ENCODE measurements at regions not wholly inside any gene's neighbourhood (a gene's known extent, or its start where the extent isn't known, plus 50 kb on each side); places are given as distances from the start of the nearest gene placed in this dataset.

GRCh38 chr9:27659571-27659970 is 86.3 kb upstream of the C9orf72 start:
- H3K9me3 ChIP-seq, result no peaks in the 10 kb centered on the region
- intact Hi-C loops (cut with DNase I), result no loop called here
- no peak for TF ChIP-seq CTCF (IDR thresholded peaks at IDR 0.05)
- no peak for TF ChIP-seq EP300 (IDR thresholded peaks at IDR 0.05)
- TF ChIP-seq POLR2AphosphoS5 (IDR thresholded peaks at IDR 0.05), result no peak
- no peak for TF ChIP-seq POLR2A (IDR thresholded peaks at IDR 0.05; ENCODE audit: low read depth)
- DNase-seq (ENCODE audit: extremely low spot score), result no peak
- no peak overlapping the region for H3K4me3 ChIP-seq
- H3K4me1 ChIP-seq, result no peaks in the 10 kb centered on the region
- 74% methylated on average over 3 of the region's 3 CpGs for WGBS
- peaks cover 0 to 3% (median 0%) of the 10 kb centered on the region in 4 donors for H3K27me3 ChIP-seq
- H3K36me3 ChIP-seq, result no peaks in the 10 kb centered on the region
- no peak overlapping the region for H3K27ac ChIP-seq (replicated peaks in 1 of 4)

- intact Hi-C loops (cut with DNase I), result no loop called here
- DNase-seq (ENCODE audit: extremely low spot score), result no peak
- H3K4me3 ChIP-seq, result no peak overlapping the region
- H3K27ac ChIP-seq (replicated peaks in 1 of 4), result no peak overlapping the region
- TF ChIP-seq POLR2A (IDR thresholded peaks at IDR 0.05; ENCODE audit: low read depth) (no peak), EP300 (IDR thresholded peaks at IDR 0.05) (no peak), CTCF (IDR thresholded peaks at IDR 0.05) (no peak), POLR2AphosphoS5 (IDR thresholded peaks at IDR 0.05) (no peak)
- H3K4me1 ChIP-seq, result no peaks in the 10 kb centered on the region
- WGBS, result 89% methylated on average over 4 of the region's 4 CpGs
- no peaks in the 10 kb centered on the region for H3K9me3 ChIP-seq
- peaks cover 0 to 4% (median 0%) of the 10 kb centered on the region in 4 donors for H3K27me3 ChIP-seq
- H3K36me3 ChIP-seq, result no peaks in the 10 kb centered on the region
These were observed 86.9 kb upstream of the C9orf72 start for GRCh38 chr9:27660148-27660547.

- intact Hi-C loops (cut with DNase I), result no loop called here
- no peaks in the 10 kb centered on the region for H3K9me3 ChIP-seq
- no peak for DNase-seq (ENCODE audit: extremely low spot score)
- TF ChIP-seq EP300 (IDR thresholded peaks at IDR 0.05) (no peak), POLR2AphosphoS5 (IDR thresholded peaks at IDR 0.05) (no peak), POLR2A (IDR thresholded peaks at IDR 0.05; ENCODE audit: low read depth) (no peak), CTCF (IDR thresholded peaks at IDR 0.05) (no peak)
- 82% methylated on average over 5 of the region's 5 CpGs for WGBS
- H3K27ac ChIP-seq (replicated peaks in 1 of 4), result no peak overlapping the region
- peaks cover 0 to 13% (median 0%) of the 10 kb centered on the region in 4 donors for H3K27me3 ChIP-seq
- H3K36me3 ChIP-seq, result no peaks in the 10 kb centered on the region
- H3K4me1 ChIP-seq, result no peaks in the 10 kb centered on the region
- no peak overlapping the region for H3K4me3 ChIP-seq
These were observed 90.2 kb upstream of the C9orf72 start for GRCh38 chr9:27663526-27663925.

GRCh38 chr9:27664121-27664779 is 91.0 kb upstream of the C9orf72 start:
- no peak overlapping the region for H3K4me3 ChIP-seq
- H3K36me3 ChIP-seq, result no peaks in the 10 kb centered on the region
- no peaks in the 10 kb centered on the region for H3K9me3 ChIP-seq
- no peak for DNase-seq (ENCODE audit: extremely low spot score)
- WGBS, result 53% methylated on average over 7 of the region's 7 CpGs
- no peak overlapping the region for H3K27ac ChIP-seq (replicated peaks in 1 of 4)
- peaks cover 0 to 13% (median 0%) of the 10 kb centered on the region in 4 donors for H3K27me3 ChIP-seq
- intact Hi-C loops (cut with DNase I), result no loop called here
- no peak for TF ChIP-seq EP300 (IDR thresholded peaks at IDR 0.05)
- TF ChIP-seq CTCF (IDR thresholded peaks at IDR 0.05), result no peak
- no peak for TF ChIP-seq POLR2A (IDR thresholded peaks at IDR 0.05; ENCODE audit: low read depth)
- TF ChIP-seq POLR2AphosphoS5 (IDR thresholded peaks at IDR 0.05), result no peak
- H3K4me1 ChIP-seq, result no peaks in the 10 kb centered on the region

GRCh38 chr9:27665136-27665535 is 91.9 kb upstream of the C9orf72 start:
- no peaks in the 10 kb centered on the region for H3K36me3 ChIP-seq
- H3K4me1 ChIP-seq, result no peaks in the 10 kb centered on the region
- peaks cover 0 to 13% (median 0%) of the 10 kb centered on the region in 4 donors for H3K27me3 ChIP-seq
- DNase-seq (ENCODE audit: extremely low spot score), result no peak
- 77% methylated on average over 6 of the region's 6 CpGs for WGBS
- H3K9me3 ChIP-seq, result no peaks in the 10 kb centered on the region
- TF ChIP-seq POLR2AphosphoS5 (IDR thresholded peaks at IDR 0.05) (no peak), EP300 (IDR thresholded peaks at IDR 0.05) (no peak), POLR2A (IDR thresholded peaks at IDR 0.05; ENCODE audit: low read depth) (no peak), CTCF (IDR thresholded peaks at IDR 0.05) (no peak)
- no peak overlapping the region for H3K4me3 ChIP-seq
- no peak overlapping the region for H3K27ac ChIP-seq (replicated peaks in 1 of 4)
- intact Hi-C loops (cut with DNase I), result no loop called here

All from esophagus muscularis mucosa (tissue), 4 donors.